ENCODE measurements at regions not wholly inside any gene's neighbourhood (a gene's known extent, or its start where the extent isn't known, plus 50 kb on each side); places are given as distances from the start of the nearest gene placed in this dataset.

- in situ Hi-C loops (cut with HindIII; ENCODE audit: low sequenced_read_pairs) = no loop called here
Measured at GRCh38 chr13:22665506-22665905, 515.3 kb upstream of the SGCG start.

GRCh38 chr13:22690756-22691155 lies 490.0 kb upstream of the SGCG start:
- no peak for DNase-seq (ENCODE audit: low spot score)
- in situ Hi-C loops (cut with HindIII; ENCODE audit: low sequenced_read_pairs) = no loop called here

More at GRCh38 chr13:22665506-22665905, 515.3 kb upstream of the SGCG start:
- DNase-seq (ENCODE audit: low spot score) = peak; percentile 59

GRCh38 chr13:22693691-22694090 lies 487.1 kb upstream of the SGCG start:
- DNase-seq (ENCODE audit: low spot score) = no peak
- in situ Hi-C loops (cut with HindIII; ENCODE audit: low sequenced_read_pairs) = no loop called here

- in situ Hi-C loops (cut with HindIII; ENCODE audit: low sequenced_read_pairs) = no loop called here
- no peak for DNase-seq (ENCODE audit: low spot score)
Measured at GRCh38 chr13:22696433-22696832, 484.3 kb upstream of the SGCG start.

- in situ Hi-C loops (cut with HindIII; ENCODE audit: low sequenced_read_pairs) = no loop called here
- DNase-seq (ENCODE audit: low spot score) = no peak
Measured at GRCh38 chr13:22698467-22698866, 482.3 kb upstream of the SGCG start.

GRCh38 chr13:22700246-22700887 lies 480.4 kb upstream of the SGCG start:
- in situ Hi-C loops (cut with HindIII; ENCODE audit: low sequenced_read_pairs) = no loop called here

GRCh38 chr13:22703601-22704209 lies 477.1 kb upstream of the SGCG start:
- no peak for DNase-seq (ENCODE audit: low spot score)
- in situ Hi-C loops (cut with HindIII; ENCODE audit: low sequenced_read_pairs) = no loop called here

More at GRCh38 chr13:22700246-22700887, 480.4 kb upstream of the SGCG start:
- no peak for DNase-seq (ENCODE audit: low spot score)

GRCh38 chr13:22707946-22708345 lies 472.8 kb upstream of the SGCG start:
- in situ Hi-C loops (cut with HindIII; ENCODE audit: low sequenced_read_pairs) = no loop called here
- DNase-seq (ENCODE audit: low spot score) = no peak

GRCh38 chr13:22717036-22717435 lies 463.7 kb upstream of the SGCG start:
- peak; percentile 46 for DNase-seq (ENCODE audit: low spot score)
- in situ Hi-C loops (cut with HindIII; ENCODE audit: low sequenced_read_pairs) = no loop called here

GRCh38 chr13:22726726-22727125 lies 454.1 kb upstream of the SGCG start:
- in situ Hi-C loops (cut with HindIII; ENCODE audit: low sequenced_read_pairs) = no loop called here

GRCh38 chr13:22735011-22735995 lies 445.5 kb upstream of the SGCG start:
- in situ Hi-C loops (cut with HindIII; ENCODE audit: low sequenced_read_pairs) = no loop called here
- DNase-seq (ENCODE audit: low spot score) = no peak

More at GRCh38 chr13:22726726-22727125, 454.1 kb upstream of the SGCG start:
- DNase-seq (ENCODE audit: low spot score) = peak; percentile 54

- in situ Hi-C loops (cut with HindIII; ENCODE audit: low sequenced_read_pairs) = no loop called here
- no peak for DNase-seq (ENCODE audit: low spot score)
Measured at GRCh38 chr13:22736084-22736767, 444.6 kb upstream of the SGCG start.

GRCh38 chr13:22736768-22737092 lies 444.0 kb upstream of the SGCG start:
- in situ Hi-C loops (cut with HindIII; ENCODE audit: low sequenced_read_pairs) = no loop called here
- no peak for DNase-seq (ENCODE audit: low spot score)

- no peak for DNase-seq (ENCODE audit: low spot score)
- in situ Hi-C loops (cut with HindIII; ENCODE audit: low sequenced_read_pairs) = no loop called here
Measured at GRCh38 chr13:22738357-22738756, 442.4 kb upstream of the SGCG start.

- in situ Hi-C loops (cut with HindIII; ENCODE audit: low sequenced_read_pairs) = no loop called here
- no peak for DNase-seq (ENCODE audit: low spot score)
Measured at GRCh38 chr13:22740264-22740663, 440.5 kb upstream of the SGCG start.

- no peak for DNase-seq (ENCODE audit: low spot score)
- in situ Hi-C loops (cut with HindIII; ENCODE audit: low sequenced_read_pairs) = no loop called here
Measured at GRCh38 chr13:22744688-22745452, 435.9 kb upstream of the SGCG start.

- in situ Hi-C loops (cut with HindIII; ENCODE audit: low sequenced_read_pairs) = no loop called here
- no peak for DNase-seq (ENCODE audit: low spot score)
Measured at GRCh38 chr13:22748866-22749577, 431.8 kb upstream of the SGCG start.

GRCh38 chr13:22749626-22750025 lies 431.2 kb upstream of the SGCG start:
- in situ Hi-C loops (cut with HindIII; ENCODE audit: low sequenced_read_pairs) = no loop called here
- no peak for DNase-seq (ENCODE audit: low spot score)

Data from G401 (cell line).